Aorta (tissue), 5 donors: ENCODE measurements at regions not wholly inside any gene's neighbourhood (a gene's known extent, or its start where the extent isn't known, plus 50 kb on each side); places are given as distances from the start of the nearest gene placed in this dataset.

Experiments used
- ATAC-seq: fragments of 200-7000 bp; cut with Tn5 transposase; one replicate; pipeline ENCODE4 v1.9.1; 2022; ENCODE audit warnings: moderate library complexity; ENCODE audit not compliant: low FRiP score
- DNase-seq, 2 donors: peaks; one replicate each; pipeline ENCODE4 v3.0.0-alpha.2; 2020
- H3K27ac ChIP-seq, 2 donors: one replicate each; pipeline ENCODE4 v1.5.1; 2013; ENCODE audit warnings: low read length in 2 of 2, mild to moderate bottlenecking in 2 of 2, moderate library complexity in 2 of 2, control low read depth in 1 of 2, inconsistent platforms in 1 of 2, low read depth in 1 of 2
- H3K27me3 ChIP-seq, 2 donors: one replicate each; pipeline ENCODE4 v1.6.1; 2013; ENCODE audit warnings: control low read depth in 1 of 2, low read length in 1 of 2, mild to moderate bottlenecking in 1 of 2, moderate library complexity in 1 of 2; ENCODE audit not compliant: insufficient read depth in 2 of 2, control insufficient read depth in 1 of 2
- H3K36me3 ChIP-seq, 2 donors: one replicate each; pipeline ENCODE4 v1.6.1; 2013; ENCODE audit warnings: control low read depth in 1 of 2, low read length in 1 of 2, mild to moderate bottlenecking in 1 of 2; ENCODE audit not compliant: insufficient read depth in 2 of 2, control insufficient read depth in 1 of 2
- H3K4me1 ChIP-seq, 2 donors: one replicate each; pipeline ENCODE4 v1.6.1; 2013; ENCODE audit warnings: low read length in 2 of 2, control low read depth in 1 of 2, mild to moderate bottlenecking in 1 of 2, moderate library complexity in 1 of 2; ENCODE audit not compliant: insufficient read depth in 2 of 2, control insufficient read depth in 1 of 2
- H3K4me3 ChIP-seq, 2 donors: one replicate each; pipeline ENCODE4 v1.5.1; 2013; ENCODE audit warnings: low read length in 2 of 2, control low read depth in 1 of 2, mild to moderate bottlenecking in 1 of 2
- H3K9me3 ChIP-seq: one replicate; pipeline ENCODE4 v1.6.1; 2013; ENCODE audit warnings: mild to moderate bottlenecking, low read length; ENCODE audit not compliant: control insufficient read depth
- WGBS, 2 donors: extraction: QIAGEN DNeasy Blood & Tissue Kit; methylation state at CpG; one replicate each; pipeline ENCODE4 v1.1.7; 2013; 5-methylcytosine and 5-hydroxymethylcytosine counted together
- intact Hi-C, 2 donors: fragments of 100-400 bp; cut with DNase I; formaldehyde crosslinking; loops; one replicate each; pipeline versions ENCODE4 v1.14.2 to v1.15.0; 2022
- donor health status: healthy with polysubstance abuse.
- donor health status: Bipolar disorder and iron deficiency.
- donor health status: DM: no; HTN: no; CAD: no.
- donor health status: DM: no; HTN: no; CAD: no.
- donor health status: DM: yes; HTN: yes; CAD: no.

DNA sequence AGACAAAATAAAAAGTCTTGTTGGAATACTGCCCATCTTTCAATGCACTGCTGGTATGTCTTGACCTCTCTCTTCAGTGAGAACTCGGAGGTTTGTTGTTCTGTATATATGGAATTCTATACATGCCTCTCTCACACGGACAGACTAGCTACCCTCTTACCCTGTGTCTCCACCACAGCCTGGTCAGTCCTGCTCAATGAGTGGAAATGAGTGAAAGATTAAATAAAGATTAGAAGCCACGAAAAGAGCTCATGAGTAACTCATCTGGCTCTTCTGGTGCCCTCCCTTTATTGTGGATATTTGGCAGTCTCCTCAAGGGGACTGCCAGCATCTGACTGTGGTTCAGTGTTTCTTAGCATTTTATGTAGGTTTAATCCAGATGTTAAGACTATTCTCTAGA is 262.8 kb upstream of the MAP3K7 start:
- DNase-seq (no peak), ATAC-seq (no peak)
- Histone ChIP-seq H3K4me3 (no peak overlapping the region), H3K9me3 (no peaks in the 10 kb centered on the region), H3K27ac (no peak overlapping the region), H3K27me3 (no peaks in the 10 kb centered on the region), H3K36me3 (no peaks in the 10 kb centered on the region), H3K4me1 (peaks cover 0 to 2% of the 10 kb centered on the region in 2 donors)
- intact Hi-C loops: no loop called here
- WGBS, 2 donors: 10% methylated on average over 3 of the region's 3 CpGs

DNA sequence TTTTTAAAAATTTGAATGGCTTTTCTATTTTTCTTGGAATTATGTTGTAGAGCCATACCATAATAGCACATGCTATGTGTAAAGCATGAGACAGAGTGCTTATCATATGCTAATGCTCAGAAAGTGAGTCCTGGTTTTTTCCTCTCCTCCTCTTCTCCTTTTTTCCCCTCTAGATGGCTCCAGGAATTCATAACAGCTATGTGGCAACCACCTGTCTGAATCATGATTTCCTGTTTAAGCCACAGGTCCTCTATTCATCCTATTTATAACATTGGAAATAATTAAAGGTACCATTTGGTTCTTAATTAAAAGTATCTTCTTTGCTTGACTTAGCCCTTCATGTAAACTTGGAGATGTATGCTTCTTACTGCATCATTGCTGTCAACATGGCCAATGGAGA is 260.0 kb upstream of the MAP3K7 start:
- ATAC-seq (no peak), DNase-seq (no peak)
- no peaks in the 10 kb centered on the region for H3K27me3 ChIP-seq
- intact Hi-C loops: no loop called here
- peaks cover 0 to 2% of the 10 kb centered on the region in 2 donors for H3K4me1 ChIP-seq
- no peak overlapping the region for H3K27ac ChIP-seq
- H3K36me3 ChIP-seq: no peaks in the 10 kb centered on the region
- H3K4me3 ChIP-seq: no peak overlapping the region
- no peaks in the 10 kb centered on the region for H3K9me3 ChIP-seq

- intact Hi-C loops: no loop called here
- no peaks in the 10 kb centered on the region for H3K36me3 ChIP-seq
- no peaks in the 10 kb centered on the region for H3K9me3 ChIP-seq
- no peak for DNase-seq
- no peak overlapping the region for H3K27ac ChIP-seq
- H3K4me1 ChIP-seq: no peaks in the 10 kb centered on the region
- WGBS, 2 donors: 81 to 90% methylated on average over 6 of the region's 6 CpGs
- no peak for ATAC-seq
- no peaks in the 10 kb centered on the region for H3K27me3 ChIP-seq
- no peak overlapping the region for H3K4me3 ChIP-seq
These were observed 248.8 kb upstream of the MAP3K7 start for GRCh38 chr6:90835596-90836212.

DNA sequence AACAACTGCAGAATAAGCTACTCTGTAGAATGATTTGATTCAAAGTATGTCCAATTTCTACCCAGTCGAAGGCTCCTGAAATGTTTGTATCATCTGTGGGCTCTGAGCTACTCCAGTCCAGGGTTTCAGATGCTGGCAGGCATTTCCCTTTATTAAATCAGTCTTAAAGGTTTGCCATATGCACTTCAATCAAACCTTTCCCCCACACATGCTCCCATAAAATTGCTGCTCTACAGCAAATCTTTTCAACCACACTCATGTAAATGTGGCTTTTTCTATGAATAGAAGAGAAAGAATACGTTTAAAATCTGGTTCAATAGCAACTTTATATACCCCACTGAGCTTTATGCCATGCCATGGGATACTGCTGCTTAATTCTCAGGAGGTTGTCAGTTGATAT is 242.4 kb upstream of the MAP3K7 start:
- Histone ChIP-seq H3K36me3 (no peaks in the 10 kb centered on the region), H3K27me3 (no peaks in the 10 kb centered on the region), H3K4me3 (no peak overlapping the region), H3K27ac (no peak overlapping the region), H3K9me3 (peaks cover 2% of the 10 kb centered on the region), H3K4me1 (no peaks in the 10 kb centered on the region)
- no peak for ATAC-seq
- intact Hi-C loops: no loop called here
- 53 to 54% methylated on average over 2 of the region's 2 CpGs for WGBS, 2 donors
- no peak for DNase-seq

DNA sequence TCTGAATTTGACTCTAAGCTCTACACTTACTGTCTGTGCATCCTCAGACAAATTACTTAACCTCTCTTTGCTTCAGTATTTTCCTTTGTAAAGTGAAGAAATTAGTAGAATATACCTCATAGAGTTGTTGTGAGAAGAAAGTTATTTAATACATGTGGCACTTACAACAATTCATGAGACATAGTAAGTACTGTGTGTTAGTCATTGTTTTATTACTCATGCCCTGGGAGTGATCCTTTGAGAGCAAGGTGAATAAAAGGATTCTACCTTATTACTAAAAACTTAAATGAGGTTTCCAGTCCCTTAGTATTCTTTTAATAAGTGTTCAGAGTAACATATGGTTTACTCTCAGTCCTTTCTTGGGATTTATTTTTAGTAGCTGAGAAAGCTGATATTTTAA is 233.6 kb upstream of the MAP3K7 start:
- no peaks in the 10 kb centered on the region for H3K4me1 ChIP-seq
- ATAC-seq (no peak), DNase-seq (no peak)
- no peak overlapping the region for H3K4me3 ChIP-seq
- H3K9me3 ChIP-seq: peaks cover 1% of the 10 kb centered on the region
- no peak overlapping the region for H3K27ac ChIP-seq
- intact Hi-C loops: no loop called here
- no peaks in the 10 kb centered on the region for H3K36me3 ChIP-seq
- no peaks in the 10 kb centered on the region for H3K27me3 ChIP-seq

DNA sequence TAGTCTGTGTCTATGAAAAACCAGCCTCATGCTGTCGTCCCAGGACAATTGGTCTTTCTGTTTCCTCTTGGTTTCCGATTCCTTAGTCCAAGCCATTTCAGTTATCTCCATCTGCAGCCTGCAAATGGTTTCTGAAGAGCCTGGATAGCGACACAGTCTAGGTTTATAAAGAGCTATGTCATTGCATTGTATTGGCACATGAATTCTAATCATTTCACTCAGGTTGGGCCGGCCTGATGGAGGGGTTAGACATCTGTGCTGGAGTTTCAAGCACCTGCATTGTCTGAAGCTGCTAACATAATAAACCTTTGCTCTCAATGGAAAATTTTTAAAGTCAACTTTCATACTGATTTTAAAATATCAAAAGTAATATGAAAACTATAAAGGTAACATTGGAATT is 232.6 kb upstream of the MAP3K7 start:
- ATAC-seq: no peak
- Histone ChIP-seq H3K36me3 (no peaks in the 10 kb centered on the region), H3K27me3 (no peaks in the 10 kb centered on the region), H3K27ac (no peak overlapping the region), H3K9me3 (peaks cover 1% of the 10 kb centered on the region), H3K4me3 (no peak overlapping the region), H3K4me1 (no peaks in the 10 kb centered on the region)
- WGBS, 2 donors: 80 to 81% methylated on average over 4 of the region's 4 CpGs
- intact Hi-C loops: no loop called here
- DNase-seq: no peak

GRCh38 chr6:90818163-90818562 is 231.3 kb upstream of the MAP3K7 start:
- H3K4me3 ChIP-seq: no peak overlapping the region
- no peak for ATAC-seq
- H3K27me3 ChIP-seq: no peaks in the 10 kb centered on the region
- H3K27ac ChIP-seq: no peak overlapping the region
- no peaks in the 10 kb centered on the region for H3K36me3 ChIP-seq
- H3K4me1 ChIP-seq: no peaks in the 10 kb centered on the region
- DNase-seq: no peak
- intact Hi-C loops: no loop called here
- peaks cover 1% of the 10 kb centered on the region for H3K9me3 ChIP-seq

DNA sequence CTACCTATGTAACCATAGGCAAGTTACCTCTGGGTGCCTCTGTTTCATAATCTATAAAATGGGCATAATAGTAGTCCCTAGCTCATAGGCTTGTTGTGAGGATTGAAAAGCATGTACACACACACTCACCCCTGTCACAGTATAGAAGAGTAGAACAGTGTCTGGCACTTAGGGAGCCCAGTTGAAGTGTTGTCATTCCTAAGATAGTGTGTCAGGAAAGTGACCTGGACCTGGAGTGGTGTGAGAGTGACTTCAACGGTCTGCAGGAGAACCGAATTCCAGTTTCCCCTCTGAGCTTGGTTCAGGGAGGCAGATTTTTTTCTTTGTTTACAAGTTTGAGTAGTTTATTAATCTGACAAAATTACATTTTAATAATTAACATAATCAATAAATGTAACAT is 229.9 kb upstream of the MAP3K7 start:
- no peak for ATAC-seq
- intact Hi-C loops: no loop called here
- WGBS, 2 donors: 76 to 80% methylated on average over 2 of the region's 2 CpGs
- DNase-seq: no peak
- H3K27me3 ChIP-seq: no peaks in the 10 kb centered on the region
- H3K4me3 ChIP-seq: no peak overlapping the region
- peaks cover 1% of the 10 kb centered on the region for H3K9me3 ChIP-seq
- H3K27ac ChIP-seq: no peak overlapping the region
- H3K4me1 ChIP-seq: no peaks in the 10 kb centered on the region
- no peaks in the 10 kb centered on the region for H3K36me3 ChIP-seq

- no peaks in the 10 kb centered on the region for H3K9me3 ChIP-seq
- ATAC-seq (no peak), DNase-seq (no peak)
- H3K27ac ChIP-seq: no peak overlapping the region
- intact Hi-C loops: no loop called here
- no peaks in the 10 kb centered on the region for H3K27me3 ChIP-seq
- WGBS, 2 donors: 59 to 62% methylated on average over 11 of the region's 11 CpGs
- no peaks in the 10 kb centered on the region for H3K36me3 ChIP-seq
- H3K4me3 ChIP-seq: no peak overlapping the region
- H3K4me1 ChIP-seq: no peaks in the 10 kb centered on the region
These were observed 224.8 kb upstream of the MAP3K7 start for GRCh38 chr6:90811596-90812226.
